ENCODE measurements at regions not wholly inside any gene's neighbourhood (a gene's known extent, or its start where the extent isn't known, plus 50 kb on each side); places are given as distances from the start of the nearest gene placed in this dataset.

DNA sequence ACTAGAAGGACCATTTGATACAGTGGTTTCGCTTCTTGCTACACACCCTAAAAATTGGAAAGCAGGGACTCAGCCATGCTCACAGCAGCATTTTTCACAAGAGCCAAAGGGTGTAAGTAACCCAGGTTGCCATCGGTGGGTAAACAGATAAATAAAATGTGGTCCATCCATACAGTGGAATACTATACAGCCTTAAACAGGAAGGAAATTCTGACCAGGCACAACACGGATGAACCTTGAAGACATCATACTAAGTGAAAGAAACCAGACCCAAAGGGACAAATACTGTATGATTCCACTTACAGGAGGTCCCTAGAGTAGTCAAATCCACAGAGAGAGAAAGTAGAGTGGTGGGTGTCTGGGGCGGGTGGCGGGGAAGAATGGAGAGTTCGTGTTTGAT is 220.9 kb downstream of the PHETA1 start:
- Histone ChIP-seq H3K4me1 (ENCODE audit: insufficient read depth) (no peaks in the 10 kb centered on the region), H3K36me3 (no peaks in the 10 kb centered on the region), H3K27ac (no peak overlapping the region), H3K9me3 (no peaks in the 10 kb centered on the region), H3K27me3 (no peaks in the 10 kb centered on the region), H3K4me3 (no peak overlapping the region)
- intact Hi-C loops (cut with DNase I) = no loop called here
- TF ChIP-seq EP300 (IDR thresholded peaks at IDR 0.05) = no peak
- TF ChIP-seq POLR2A (IDR thresholded peaks at IDR 0.05) = no peak
- TF ChIP-seq, protein P1, sequence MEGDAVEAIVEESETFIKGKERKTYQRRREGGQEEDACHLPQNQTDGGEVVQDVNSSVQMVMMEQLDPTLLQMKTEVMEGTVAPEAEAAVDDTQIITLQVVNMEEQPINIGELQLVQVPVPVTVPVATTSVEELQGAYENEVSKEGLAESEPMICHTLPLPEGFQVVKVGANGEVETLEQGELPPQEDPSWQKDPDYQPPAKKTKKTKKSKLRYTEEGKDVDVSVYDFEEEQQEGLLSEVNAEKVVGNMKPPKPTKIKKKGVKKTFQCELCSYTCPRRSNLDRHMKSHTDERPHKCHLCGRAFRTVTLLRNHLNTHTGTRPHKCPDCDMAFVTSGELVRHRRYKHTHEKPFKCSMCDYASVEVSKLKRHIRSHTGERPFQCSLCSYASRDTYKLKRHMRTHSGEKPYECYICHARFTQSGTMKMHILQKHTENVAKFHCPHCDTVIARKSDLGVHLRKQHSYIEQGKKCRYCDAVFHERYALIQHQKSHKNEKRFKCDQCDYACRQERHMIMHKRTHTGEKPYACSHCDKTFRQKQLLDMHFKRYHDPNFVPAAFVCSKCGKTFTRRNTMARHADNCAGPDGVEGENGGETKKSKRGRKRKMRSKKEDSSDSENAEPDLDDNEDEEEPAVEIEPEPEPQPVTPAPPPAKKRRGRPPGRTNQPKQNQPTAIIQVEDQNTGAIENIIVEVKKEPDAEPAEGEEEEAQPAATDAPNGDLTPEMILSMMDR (IDR thresholded peaks at IDR 0.05) = no peak
- no peak for DNase-seq
- 93 to 96% (median 94%) methylated on average over 6 of the region's 6 CpGs for WGBS, 3 donors

DNA sequence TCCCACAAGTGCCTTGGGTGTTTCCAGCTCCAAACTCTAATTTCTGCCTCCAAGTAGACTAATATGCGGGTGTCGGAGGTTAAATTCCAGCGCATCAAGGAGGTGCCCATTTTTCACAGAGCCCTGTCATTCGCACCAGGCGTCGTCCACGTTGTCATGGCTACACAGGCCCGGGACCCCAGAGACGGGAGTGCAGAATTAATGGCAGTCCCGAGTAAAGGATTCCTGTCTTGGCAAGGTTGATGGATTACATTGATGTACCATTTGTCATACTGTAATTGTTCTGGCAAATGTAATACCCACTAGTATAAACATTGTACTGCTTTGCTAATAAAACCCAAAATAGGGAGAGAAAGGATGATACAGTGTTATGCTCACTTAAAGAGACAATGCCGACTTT is 222.9 kb upstream of the MYL2 start:
- intact Hi-C loops (cut with DNase I) = no loop called here
- Histone ChIP-seq H3K27me3 (no peaks in the 10 kb centered on the region), H3K36me3 (no peaks in the 10 kb centered on the region), H3K9me3 (no peaks in the 10 kb centered on the region), H3K27ac (no peak overlapping the region), H3K4me3 (no peak overlapping the region), H3K4me1 (ENCODE audit: insufficient read depth) (no peaks in the 10 kb centered on the region)
- TF ChIP-seq, protein P1 (IDR thresholded peaks at IDR 0.05) = no peak
- TF ChIP-seq POLR2A (IDR thresholded peaks at IDR 0.05) = no peak
- TF ChIP-seq EP300 (IDR thresholded peaks at IDR 0.05) = no peak
- no peak for DNase-seq
- 17 to 27% (median 24%) methylated on average over 11 of the region's 11 CpGs for WGBS, 3 donors

DNA sequence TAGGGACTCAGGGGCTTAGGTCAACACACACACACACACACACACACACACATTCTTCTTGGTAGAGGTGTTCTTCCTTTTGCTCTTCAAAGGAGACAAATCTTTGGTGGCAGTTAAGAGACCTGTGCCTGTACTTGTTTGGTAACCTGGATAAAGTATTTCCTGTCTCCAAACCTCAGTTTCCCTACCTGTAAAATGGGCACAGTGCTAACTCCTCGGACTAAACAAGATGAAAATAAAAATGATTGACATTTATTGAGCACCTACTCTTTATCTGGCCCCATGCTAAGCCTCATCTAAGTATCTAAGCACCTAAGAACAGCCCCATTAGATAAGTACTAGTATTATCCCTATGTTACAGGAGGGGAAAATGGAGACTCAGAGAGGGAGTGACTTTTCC is 220.8 kb upstream of the MYL2 start:
- TF ChIP-seq POLR2A (IDR thresholded peaks at IDR 0.05) = no peak
- TF ChIP-seq, protein P1 (IDR thresholded peaks at IDR 0.05) = no peak
- no peak for TF ChIP-seq EP300 (IDR thresholded peaks at IDR 0.05)
- H3K4me3 ChIP-seq = no peak overlapping the region
- intact Hi-C loops (cut with DNase I) = no loop called here
- H3K36me3 ChIP-seq = no peaks in the 10 kb centered on the region
- H3K9me3 ChIP-seq = no peaks in the 10 kb centered on the region
- 63 to 72% (median 68%) methylated on average over 1 of the region's 1 CpG for WGBS, 3 donors
- no peak overlapping the region for H3K27ac ChIP-seq
- no peaks in the 10 kb centered on the region for H3K27me3 ChIP-seq
- H3K4me1 ChIP-seq (ENCODE audit: insufficient read depth) = no peaks in the 10 kb centered on the region
- DNase-seq = no peak

DNA sequence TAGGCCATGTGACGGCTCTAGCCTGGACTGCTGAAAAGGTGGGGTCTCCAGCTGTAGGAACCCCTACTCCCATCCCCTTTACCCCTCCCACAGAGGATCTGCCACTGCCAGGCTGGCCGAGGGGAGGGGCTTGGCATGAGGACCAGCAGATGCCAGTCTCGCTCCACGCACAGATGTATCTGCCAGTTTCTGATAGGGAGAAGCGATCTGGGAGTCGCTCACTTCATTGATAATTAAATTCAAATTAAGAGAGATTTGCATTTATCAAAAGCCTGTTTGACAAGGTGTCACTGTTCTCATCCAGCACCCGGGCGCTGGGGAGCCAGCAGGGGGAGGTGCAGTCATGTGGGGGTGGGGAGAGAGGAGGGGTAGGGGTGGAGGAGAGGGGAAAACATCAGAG is 217.6 kb upstream of the MYL2 start:
- no peaks in the 10 kb centered on the region for H3K27me3 ChIP-seq
- H3K9me3 ChIP-seq = no peaks in the 10 kb centered on the region
- no peaks in the 10 kb centered on the region for H3K36me3 ChIP-seq
- no peak for TF ChIP-seq EP300 (IDR thresholded peaks at IDR 0.05)
- TF ChIP-seq, protein P1 (IDR thresholded peaks at IDR 0.05) = no peak
- TF ChIP-seq POLR2A (IDR thresholded peaks at IDR 0.05) = no peak
- intact Hi-C loops (cut with DNase I) = no loop called here
- H3K27ac ChIP-seq = no peak overlapping the region
- H3K4me1 ChIP-seq (ENCODE audit: insufficient read depth) = no peaks in the 10 kb centered on the region
- no peak overlapping the region for H3K4me3 ChIP-seq
- WGBS, 3 donors = 47 to 70% (median 50%) methylated on average over 8 of the region's 8 CpGs
- DNase-seq = no peak

All from ovary (tissue), 7 donors.